GM19468 (cell line): ENCODE measurements at regions not wholly inside any gene's neighbourhood (a gene's known extent, or its start where the extent isn't known, plus 50 kb on each side); places are given as distances from the start of the nearest gene placed in this dataset.

Experiments
- ATAC-seq: cut with Tn5 transposase; IDR thresholded peaks from one replicate; pipeline ENCODE4 v1.9.1; 2021; ENCODE audit warnings: mild to moderate bottlenecking, moderate library complexity, moderate number of reproducible peaks; ENCODE audit not compliant: unreplicated experiment; ENCODE audit errors: extremely low read depth

GRCh38 chrX:39839371-39839770, 258.4 kb downstream of the BCOR start:
- no peak for ATAC-seq

- no peak for ATAC-seq
Observed at GRCh38 chrX:39840133-39840532, 257.6 kb downstream of the BCOR start.

- no peak for ATAC-seq
Observed at GRCh38 chrX:39840581-39841093, 257.1 kb downstream of the BCOR start.

GRCh38 chrX:39841604-39842003, 256.2 kb downstream of the BCOR start:
- no peak for ATAC-seq

GRCh38 chrX:39842281-39842973, 255.3 kb downstream of the BCOR start:
- no peak for ATAC-seq

- no peak for ATAC-seq
Observed at GRCh38 chrX:39843318-39843717, 254.4 kb downstream of the BCOR start.

GRCh38 chrX:39845233-39845632, 252.5 kb downstream of the BCOR start:
- no peak for ATAC-seq

- no peak for ATAC-seq
Observed at GRCh38 chrX:39846460-39846859, 251.3 kb downstream of the BCOR start.

GRCh38 chrX:39848243-39848642, 249.5 kb downstream of the BCOR start:
- no peak for ATAC-seq

GRCh38 chrX:39848900-39849299, 248.9 kb downstream of the BCOR start:
- ATAC-seq: no peak

- ATAC-seq: no peak
Observed at GRCh38 chrX:39850209-39850608, 247.5 kb downstream of the BCOR start.

GRCh38 chrX:39850630-39851152, 247.1 kb downstream of the BCOR start:
- no peak for ATAC-seq

GRCh38 chrX:39851745-39852455, 245.9 kb downstream of the BCOR start:
- no peak for ATAC-seq

- no peak for ATAC-seq
Observed at GRCh38 chrX:39852491-39852890, 245.3 kb downstream of the BCOR start.

GRCh38 chrX:39853417-39854030, 244.2 kb downstream of the BCOR start:
- no peak for ATAC-seq

- ATAC-seq: peak; percentile 66
Observed at GRCh38 chrX:39854772-39855747, 242.7 kb downstream of the BCOR start.

- peak; percentile 33 for ATAC-seq
Observed at GRCh38 chrX:39855748-39856129, 242.0 kb downstream of the BCOR start.

GRCh38 chrX:39856472-39857121, 241.2 kb downstream of the BCOR start:
- ATAC-seq: no peak

GRCh38 chrX:39857780-39858179, 240.0 kb downstream of the BCOR start:
- ATAC-seq: no peak
